ENCODE measurements at regions not wholly inside any gene's neighbourhood (a gene's known extent, or its start where the extent isn't known, plus 50 kb on each side); places are given as distances from the start of the nearest gene placed in this dataset.
"Not testable (repeated sequence)": the region's sequence is repeated elsewhere in the genome, so short reads cannot be mapped to it uniquely, and the experiment has no call there.

- Mint-ChIP-seq H3K27ac (no peak overlapping the region), H3K4me3 (ENCODE audit: low read depth) (no peak overlapping the region), H3K36me3 (ENCODE audit: low read depth) (no peaks in the 10 kb centered on the region), H3K4me1 (ENCODE audit: low read depth) (no peaks in the 10 kb centered on the region), H3K27me3 (ENCODE audit: low read depth) (no peaks in the 10 kb centered on the region), H3K9me3 (no peaks in the 10 kb centered on the region)
- intact Hi-C loops (cut with micrococcal nuclease) = no loop called here
- no peak for DNase-seq (ENCODE audit: low spot score)
These were observed 160.8 kb downstream of the MYCN start for GRCh38 chr2:16101196-16101595.

- Mint-ChIP-seq H3K27me3 (ENCODE audit: low read depth) (no peaks in the 10 kb centered on the region), H3K4me1 (ENCODE audit: low read depth) (no peaks in the 10 kb centered on the region), H3K9me3 (no peaks in the 10 kb centered on the region), H3K4me3 (ENCODE audit: low read depth) (no peak overlapping the region), H3K27ac (no peak overlapping the region), H3K36me3 (ENCODE audit: low read depth) (no peaks in the 10 kb centered on the region)
- DNase-seq (ENCODE audit: low spot score) = no peak
- intact Hi-C loops (cut with micrococcal nuclease) = no loop called here
These were observed 159.7 kb downstream of the MYCN start for GRCh38 chr2:16100006-16100405.

- Mint-ChIP-seq H3K4me3 (ENCODE audit: low read depth) (no peak overlapping the region), H3K27me3 (ENCODE audit: low read depth) (no peaks in the 10 kb centered on the region), H3K27ac (no peak overlapping the region), H3K9me3 (no peaks in the 10 kb centered on the region), H3K4me1 (ENCODE audit: low read depth) (no peaks in the 10 kb centered on the region), H3K36me3 (ENCODE audit: low read depth) (no peaks in the 10 kb centered on the region)
- DNase-seq (ENCODE audit: low spot score) = no peak
- intact Hi-C loops (cut with micrococcal nuclease) = no loop called here
These were observed 159.0 kb downstream of the MYCN start for GRCh38 chr2:16099326-16099725.

- Mint-ChIP-seq H3K4me3 (ENCODE audit: low read depth) (no peak overlapping the region), H3K4me1 (ENCODE audit: low read depth) (no peaks in the 10 kb centered on the region), H3K36me3 (ENCODE audit: low read depth) (no peaks in the 10 kb centered on the region), H3K9me3 (no peaks in the 10 kb centered on the region), H3K27me3 (ENCODE audit: low read depth) (no peaks in the 10 kb centered on the region), H3K27ac (no peak overlapping the region)
- no peak for DNase-seq (ENCODE audit: low spot score)
- intact Hi-C loops (cut with micrococcal nuclease) = no loop called here
These were observed 156.6 kb downstream of the MYCN start for GRCh38 chr2:16096962-16097361.

- intact Hi-C loops (cut with micrococcal nuclease); H3K27ac Mint-ChIP-seq; DNase-seq (ENCODE audit: low spot score); H3K27me3 Mint-ChIP-seq (ENCODE audit: low read depth); H3K4me1 Mint-ChIP-seq (ENCODE audit: low read depth); H3K9me3 Mint-ChIP-seq; H3K4me3 Mint-ChIP-seq (ENCODE audit: low read depth); H3K36me3 Mint-ChIP-seq (ENCODE audit: low read depth): not testable (repeated sequence)
These were observed 155.1 kb downstream of the MYCN start for GRCh38 chr2:16095483-16095882.

- H3K27me3 Mint-ChIP-seq (ENCODE audit: low read depth) = no peaks in the 10 kb centered on the region
- no peaks in the 10 kb centered on the region for H3K36me3 Mint-ChIP-seq (ENCODE audit: low read depth)
- H3K4me3 Mint-ChIP-seq (ENCODE audit: low read depth) = no peak overlapping the region
- intact Hi-C loops (cut with micrococcal nuclease) = no loop called here
- no peak overlapping the region for H3K27ac Mint-ChIP-seq
- no peaks in the 10 kb centered on the region for H3K9me3 Mint-ChIP-seq
- no peak for DNase-seq (ENCODE audit: low spot score)
- H3K4me1 Mint-ChIP-seq (ENCODE audit: low read depth) = no peaks in the 10 kb centered on the region
These were observed 154.5 kb downstream of the MYCN start for GRCh38 chr2:16094811-16095210.

- Mint-ChIP-seq H3K9me3 (no peaks in the 10 kb centered on the region), H3K36me3 (ENCODE audit: low read depth) (no peaks in the 10 kb centered on the region), H3K4me1 (ENCODE audit: low read depth) (no peaks in the 10 kb centered on the region), H3K4me3 (ENCODE audit: low read depth) (no peak overlapping the region), H3K27me3 (ENCODE audit: low read depth) (no peaks in the 10 kb centered on the region), H3K27ac (no peak overlapping the region)
- intact Hi-C loops (cut with micrococcal nuclease) = no loop called here
- no peak for DNase-seq (ENCODE audit: low spot score)
These were observed 153.5 kb downstream of the MYCN start for GRCh38 chr2:16093639-16094529.

- Mint-ChIP-seq H3K27me3 (ENCODE audit: low read depth) (no peaks in the 10 kb centered on the region), H3K4me3 (ENCODE audit: low read depth) (no peak overlapping the region), H3K4me1 (ENCODE audit: low read depth) (no peaks in the 10 kb centered on the region), H3K27ac (no peak overlapping the region), H3K36me3 (ENCODE audit: low read depth) (no peaks in the 10 kb centered on the region), H3K9me3 (no peaks in the 10 kb centered on the region)
- DNase-seq (ENCODE audit: low spot score) = no peak
- intact Hi-C loops (cut with micrococcal nuclease) = no loop called here
These were observed 152.7 kb downstream of the MYCN start for GRCh38 chr2:16092861-16093638.

- no peak for DNase-seq (ENCODE audit: low spot score)
- Mint-ChIP-seq H3K27ac (no peak overlapping the region), H3K4me1 (ENCODE audit: low read depth) (no peaks in the 10 kb centered on the region), H3K9me3 (no peaks in the 10 kb centered on the region), H3K4me3 (ENCODE audit: low read depth) (no peak overlapping the region), H3K36me3 (ENCODE audit: low read depth) (no peaks in the 10 kb centered on the region), H3K27me3 (ENCODE audit: low read depth) (no peaks in the 10 kb centered on the region)
- intact Hi-C loops (cut with micrococcal nuclease) = no loop called here
These were observed 151.4 kb downstream of the MYCN start for GRCh38 chr2:16091576-16092282.

- intact Hi-C loops (cut with micrococcal nuclease) = no loop called here
- H3K9me3 Mint-ChIP-seq = no peaks in the 10 kb centered on the region
These were observed 150.6 kb downstream of the MYCN start for GRCh38 chr2:16090650-16091575.

GRCh38 chr2:16089491-16089890 lies 149.1 kb downstream of the MYCN start:
- H3K4me3 Mint-ChIP-seq (ENCODE audit: low read depth); DNase-seq (ENCODE audit: low spot score); H3K36me3 Mint-ChIP-seq (ENCODE audit: low read depth); intact Hi-C loops (cut with micrococcal nuclease); H3K9me3 Mint-ChIP-seq; H3K27ac Mint-ChIP-seq; H3K4me1 Mint-ChIP-seq (ENCODE audit: low read depth); H3K27me3 Mint-ChIP-seq (ENCODE audit: low read depth): not testable (repeated sequence)

More at GRCh38 chr2:16090650-16091575, 150.6 kb downstream of the MYCN start:
- H3K27ac Mint-ChIP-seq = no peak overlapping the region
- H3K27me3 Mint-ChIP-seq (ENCODE audit: low read depth) = no peaks in the 10 kb centered on the region
- H3K4me3 Mint-ChIP-seq (ENCODE audit: low read depth) = no peak overlapping the region
- H3K4me1 Mint-ChIP-seq (ENCODE audit: low read depth) = no peaks in the 10 kb centered on the region
- no peak for DNase-seq (ENCODE audit: low spot score)
- no peaks in the 10 kb centered on the region for H3K36me3 Mint-ChIP-seq (ENCODE audit: low read depth)

GRCh38 chr2:16088802-16089112 lies 148.4 kb downstream of the MYCN start:
- Mint-ChIP-seq H3K27me3 (ENCODE audit: low read depth) (no peaks in the 10 kb centered on the region), H3K4me3 (ENCODE audit: low read depth) (no peak overlapping the region), H3K4me1 (ENCODE audit: low read depth) (no peaks in the 10 kb centered on the region), H3K36me3 (ENCODE audit: low read depth) (no peaks in the 10 kb centered on the region), H3K9me3 (no peaks in the 10 kb centered on the region), H3K27ac (no peak overlapping the region)
- intact Hi-C loops (cut with micrococcal nuclease) = no loop called here
- DNase-seq (ENCODE audit: low spot score) = no peak

Data from activated T-helper 2 cell treated with anti-CD3 and anti-CD28 coated beads, Interferon-gamma antibody, Interleukin-2, Interleukin-4, amounts not matched to agents 10 μg/mL and 5 μg/mL and 100 μg/mL, durations not matched to agents 14 hours and 24 hours and 36 hours (primary cell).